GM21576 (cell line): ENCODE measurements at regions not wholly inside any gene's neighbourhood (a gene's known extent, or its start where the extent isn't known, plus 50 kb on each side); places are given as distances from the start of the nearest gene placed in this dataset.
"Not testable (repeated sequence)": the region's sequence is repeated elsewhere in the genome, so short reads cannot be mapped to it uniquely, and the experiment has no call there.

ENCODE experiments used
- ATAC-seq: cut with Tn5 transposase; IDR thresholded peaks from one replicate; pipeline ENCODE4 v1.9.1; 2021; ENCODE audit warnings: mild to moderate bottlenecking, moderate library complexity; ENCODE audit not compliant: unreplicated experiment

DNA sequence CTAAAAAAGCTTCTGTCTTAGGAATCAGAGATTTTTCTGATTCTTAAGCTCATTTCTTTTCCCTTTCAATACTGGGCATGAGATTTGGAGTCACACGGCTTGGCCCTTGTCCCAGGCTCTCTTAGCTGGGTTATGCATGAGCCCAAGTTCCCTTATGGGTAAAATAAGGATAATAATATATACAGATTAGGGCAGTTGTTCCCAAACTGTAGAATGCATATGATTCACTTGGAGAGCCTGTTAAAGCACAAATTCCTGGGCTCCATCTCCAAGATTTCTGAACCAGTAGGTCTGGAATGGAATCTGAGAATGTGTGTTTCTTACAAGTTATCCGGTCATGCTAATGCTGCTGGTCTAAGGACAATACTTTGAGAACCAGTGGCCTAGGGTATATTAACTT is 154.0 kb downstream of the REEP3 start:
- no peak for ATAC-seq

DNA sequence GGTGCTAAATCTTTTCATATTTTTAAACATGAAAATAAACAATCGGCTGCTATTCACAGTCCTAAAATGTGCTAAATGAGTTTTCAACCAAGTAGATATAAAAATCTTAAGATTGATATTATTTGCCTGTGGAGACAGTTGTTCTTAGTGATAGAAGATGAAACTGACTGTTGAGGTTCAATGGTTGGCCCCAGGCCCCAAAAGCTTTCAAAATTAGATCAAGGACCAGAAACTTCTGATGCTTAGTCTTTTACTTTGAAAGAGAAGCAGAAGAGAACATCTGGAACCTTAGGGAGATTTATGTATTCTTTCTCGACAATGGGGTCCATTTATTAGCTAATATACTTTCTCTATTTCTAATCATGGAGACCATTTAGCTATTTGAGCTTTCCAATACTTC is 155.8 kb downstream of the REEP3 start:
- ATAC-seq = no peak

DNA sequence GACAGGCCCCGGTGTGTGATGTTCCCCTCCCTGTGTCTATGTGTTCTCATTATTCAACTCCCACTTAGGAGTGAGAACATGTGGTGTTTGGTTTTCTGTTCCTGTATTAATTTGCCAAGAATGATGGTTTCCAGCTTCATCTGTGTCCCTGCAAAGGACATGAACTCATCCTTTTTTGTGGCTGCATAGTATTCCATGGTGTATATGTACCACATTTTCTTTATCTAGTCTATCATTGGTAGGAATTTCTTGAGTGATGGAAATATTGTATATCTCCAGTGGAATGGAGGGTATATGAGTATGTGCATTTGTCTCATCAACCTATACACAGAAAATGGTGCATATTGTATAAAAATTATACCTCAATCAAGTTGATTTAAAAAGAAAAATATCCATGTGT is 159.3 kb downstream of the REEP3 start:
- ATAC-seq = not testable (repeated sequence)

DNA sequence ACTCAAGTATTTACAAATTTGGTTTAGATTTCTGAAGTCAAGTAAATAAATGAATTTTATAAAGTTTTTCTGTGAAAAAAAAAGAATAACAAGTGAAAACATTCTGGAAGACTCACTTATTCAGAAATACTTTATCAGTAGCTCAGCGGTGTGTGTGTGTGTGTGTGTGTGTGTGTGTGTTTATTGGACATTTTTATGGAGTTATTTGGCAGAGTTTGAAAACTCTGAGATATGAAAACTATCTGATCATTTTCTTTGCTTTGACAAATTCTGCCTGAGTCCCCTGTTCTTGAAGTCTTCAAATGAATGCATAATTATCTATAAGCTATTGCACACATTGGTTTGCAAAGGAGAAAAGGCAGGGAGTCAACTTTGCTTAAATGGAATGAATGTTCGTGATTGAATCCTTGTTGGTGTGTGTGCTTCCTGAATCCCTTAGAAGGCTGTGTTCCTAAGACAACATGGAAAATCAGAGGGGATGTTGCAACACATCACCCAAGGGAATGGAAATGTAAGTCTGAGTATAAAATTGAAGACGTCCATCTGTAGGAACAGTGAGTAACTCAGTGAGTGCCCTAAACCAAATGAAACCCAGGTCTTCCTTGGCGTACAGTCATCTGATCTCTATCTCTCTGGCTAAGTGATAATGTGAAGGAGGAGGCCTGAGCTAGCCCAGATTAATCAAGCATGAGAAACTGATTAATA is 160.9 kb downstream of the REEP3 start:
- no peak for ATAC-seq

DNA sequence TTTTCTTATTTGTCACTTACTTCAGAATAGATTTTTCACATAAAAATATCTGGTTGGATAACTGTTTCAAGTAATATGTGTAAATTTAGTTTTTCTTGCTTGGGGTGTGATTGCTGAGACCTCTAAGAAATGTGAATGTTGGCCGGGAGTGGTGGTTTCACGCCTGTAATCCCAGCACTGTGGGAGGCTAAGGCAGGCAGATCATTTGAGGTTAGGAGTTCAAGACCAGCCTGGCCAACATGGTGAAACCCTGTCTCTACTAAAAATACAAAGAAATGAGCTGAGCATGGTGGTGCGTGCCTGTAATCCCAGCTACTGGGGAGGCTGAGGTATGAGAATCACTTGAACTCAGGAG is 161.5 kb downstream of the REEP3 start:
- ATAC-seq = not testable (repeated sequence)

DNA sequence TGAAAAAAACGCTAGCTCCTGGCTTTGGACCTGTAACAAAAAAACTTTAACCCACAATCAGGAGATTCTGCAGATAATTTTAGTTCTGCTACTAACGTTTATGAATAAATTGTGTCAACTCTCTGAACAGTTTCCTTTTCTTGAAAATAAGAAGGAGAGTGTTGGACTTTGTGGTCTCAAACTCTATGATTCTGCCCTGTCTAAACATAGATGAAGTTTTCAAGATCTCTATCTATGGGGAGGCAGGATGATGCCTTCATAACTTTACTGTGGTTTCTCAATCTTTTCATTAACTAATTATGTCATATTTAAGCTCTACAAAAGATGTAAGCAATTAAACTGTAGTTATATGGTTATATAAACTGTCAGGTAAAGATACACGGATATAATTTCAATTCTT is 162.0 kb downstream of the REEP3 start:
- ATAC-seq = no peak

DNA sequence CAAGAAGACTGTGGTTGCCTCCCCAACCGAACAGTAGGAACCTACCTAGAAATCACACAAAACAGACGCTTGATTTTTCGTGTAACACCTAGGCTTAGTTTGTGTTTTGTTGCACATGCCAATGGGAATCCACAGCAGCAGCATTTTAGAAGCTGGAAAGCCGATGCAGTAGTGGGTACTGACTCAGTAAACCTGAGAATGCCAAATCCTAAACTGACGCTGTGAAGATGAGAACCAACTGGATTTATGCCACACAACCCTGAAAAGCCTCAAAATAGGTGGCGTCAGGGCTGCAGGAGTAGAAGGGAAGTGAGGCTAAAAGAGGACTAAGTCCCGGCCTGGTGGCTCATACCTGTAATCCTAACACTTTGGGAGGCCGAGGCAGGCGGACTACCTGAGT is 162.5 kb downstream of the REEP3 start:
- no peak for ATAC-seq

DNA sequence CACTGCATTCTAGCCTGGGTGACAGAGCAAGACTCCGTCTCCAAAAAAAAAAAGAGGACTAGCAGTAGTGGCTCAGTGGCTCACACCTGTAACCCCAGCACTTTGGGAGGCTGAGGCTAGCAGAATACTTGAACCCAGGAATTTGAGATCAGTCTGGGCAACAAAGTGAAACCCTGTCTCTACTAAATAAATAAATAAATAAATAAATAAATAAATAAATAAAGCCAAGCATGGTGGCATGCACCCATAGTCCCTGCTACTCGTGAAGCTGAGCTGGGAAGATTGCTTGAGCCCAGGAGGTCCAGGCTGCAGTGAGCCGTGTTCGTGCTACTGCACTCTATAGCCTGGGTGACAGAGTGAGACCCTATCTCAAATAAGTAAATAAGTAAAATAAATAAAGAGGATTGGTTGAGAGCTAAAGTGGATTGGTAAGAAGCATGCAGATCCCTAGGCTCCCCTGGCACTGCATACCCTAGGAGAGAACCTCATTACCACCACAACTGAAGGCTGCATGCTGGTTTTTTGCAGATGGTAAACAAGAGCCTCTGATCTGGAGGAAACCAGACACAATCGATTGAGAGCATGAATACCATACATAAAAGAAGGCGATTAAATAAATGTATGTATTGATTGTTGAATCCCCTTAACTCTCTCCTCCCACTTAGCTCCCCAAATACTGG is 163.2 kb downstream of the REEP3 start:
- ATAC-seq = no peak

DNA sequence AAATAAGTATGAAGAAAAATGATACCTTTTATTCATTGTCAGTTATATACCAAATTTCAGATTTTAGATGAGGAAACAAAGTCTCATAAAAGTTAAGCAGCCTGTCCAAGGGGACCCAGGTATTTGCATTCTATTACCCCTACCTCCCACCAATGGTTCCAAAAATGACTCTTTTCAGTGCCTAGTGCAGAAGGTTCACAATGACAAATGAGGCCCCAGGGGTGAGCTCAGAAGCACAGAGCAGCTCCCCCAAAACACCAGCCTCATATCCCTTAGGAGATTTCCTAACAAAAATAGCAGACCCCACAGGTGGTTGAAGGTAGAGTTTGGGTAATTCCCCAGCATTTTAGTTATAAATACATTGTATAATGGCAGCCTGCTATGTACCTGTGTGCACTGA is 168.6 kb downstream of the REEP3 start:
- no peak for ATAC-seq

DNA sequence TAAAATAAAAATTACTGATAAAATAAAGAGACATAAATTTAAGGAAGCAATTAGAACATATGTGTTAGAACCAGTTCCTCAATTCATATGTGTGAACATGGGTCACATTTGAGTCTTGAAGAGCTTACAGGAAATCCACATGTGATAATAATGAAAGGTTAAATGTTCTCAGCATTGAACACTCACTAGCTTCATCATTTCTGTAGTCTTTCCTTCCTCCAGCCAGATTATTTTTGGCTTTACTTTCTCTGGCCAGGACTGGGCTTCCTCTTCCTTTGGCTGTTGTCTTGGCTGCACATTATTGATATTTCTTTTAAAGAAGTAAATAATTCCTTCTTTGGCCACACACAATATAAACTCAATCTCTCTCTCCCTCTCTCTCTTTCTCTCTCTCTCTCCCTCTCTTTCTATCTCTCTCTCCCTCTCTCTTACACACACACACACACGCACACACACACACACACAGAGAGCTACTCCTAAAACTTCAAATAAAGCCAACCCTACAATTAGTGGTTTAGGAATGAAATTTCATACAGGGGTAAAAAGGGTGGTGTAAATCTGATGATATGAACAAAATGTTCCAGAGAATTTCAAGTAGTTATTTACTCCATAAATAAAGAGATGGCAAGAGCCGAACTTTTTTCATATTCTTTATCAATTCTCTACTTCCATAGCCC is 171.2 kb downstream of the REEP3 start:
- ATAC-seq = no peak

DNA sequence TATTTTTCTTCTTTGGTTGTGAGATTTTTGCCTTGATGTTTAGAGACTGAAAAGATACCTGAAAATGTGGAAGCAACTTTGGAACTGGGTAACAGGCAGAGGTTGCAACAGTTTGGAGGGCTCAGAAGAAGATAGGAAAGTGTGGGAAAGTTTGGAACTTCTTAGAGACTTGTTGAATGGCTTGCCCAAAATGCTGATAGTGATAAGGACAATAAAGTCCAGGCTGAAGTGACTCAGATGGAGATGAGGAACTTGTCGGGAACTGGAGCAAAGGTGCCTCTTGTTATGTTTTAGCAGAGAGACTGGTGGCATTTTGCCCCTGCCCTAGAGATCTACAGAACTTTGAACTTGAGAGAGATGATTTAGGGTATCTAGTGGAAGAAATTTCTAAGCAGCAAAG is 171.8 kb downstream of the REEP3 start:
- not testable (repeated sequence) for ATAC-seq

DNA sequence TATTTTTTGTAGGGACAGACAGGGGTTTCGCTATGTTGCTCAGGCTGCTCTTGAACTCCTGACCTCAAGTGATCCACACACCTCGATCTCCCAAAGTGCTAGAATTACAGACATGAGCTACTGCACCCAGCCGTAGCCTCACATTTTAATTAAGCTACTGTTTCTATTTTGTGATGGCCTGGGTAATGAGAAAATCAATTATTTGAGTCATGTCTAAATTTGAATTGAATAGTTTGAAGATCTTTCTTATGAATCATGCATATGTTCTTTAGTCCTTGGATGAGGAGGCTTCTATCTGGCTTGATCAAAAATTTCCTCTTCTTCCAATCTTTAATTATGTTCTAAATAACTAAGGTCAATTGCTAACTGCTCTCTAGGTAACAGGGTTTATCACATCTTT is 175.0 kb downstream of the REEP3 start:
- no peak for ATAC-seq

DNA sequence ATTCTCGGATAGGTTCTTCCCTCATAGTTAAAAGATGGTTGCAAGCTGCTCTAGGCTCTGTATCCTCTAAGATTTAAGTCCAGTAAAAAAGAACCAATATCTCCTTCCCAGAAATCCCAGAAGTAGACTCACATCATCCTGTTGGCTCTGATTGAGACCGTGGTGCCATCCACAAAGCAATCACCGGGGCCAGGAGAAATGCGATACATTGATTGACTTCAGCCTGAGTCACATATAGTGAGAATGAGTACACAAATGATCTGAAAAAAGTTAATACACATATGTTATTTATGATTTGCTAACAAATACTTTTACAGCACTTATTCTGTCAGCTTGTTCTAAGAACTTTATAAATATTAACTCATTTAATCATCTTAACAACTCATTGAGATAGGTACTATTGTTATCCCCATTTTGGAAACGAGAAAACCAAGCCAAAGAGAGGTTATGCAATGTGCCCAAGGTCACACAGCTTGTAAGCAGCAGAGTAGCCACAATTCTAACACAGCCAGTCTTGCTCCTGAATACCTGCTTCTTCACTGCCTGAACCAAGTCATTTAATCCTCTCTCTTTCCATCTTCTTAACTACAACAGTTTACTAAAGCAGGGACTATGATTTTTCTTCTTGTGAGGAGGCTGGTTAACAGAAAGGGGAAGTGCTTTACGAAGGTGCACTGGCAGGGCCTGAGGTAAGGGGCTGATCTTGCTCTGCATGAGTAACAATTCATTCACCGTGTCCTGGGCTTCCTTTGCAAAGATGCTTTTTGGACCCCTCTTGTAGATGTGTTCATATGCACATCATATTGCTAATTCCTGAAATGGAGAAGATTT is 177.0 kb downstream of the REEP3 start:
- ATAC-seq = peak; percentile 77

DNA sequence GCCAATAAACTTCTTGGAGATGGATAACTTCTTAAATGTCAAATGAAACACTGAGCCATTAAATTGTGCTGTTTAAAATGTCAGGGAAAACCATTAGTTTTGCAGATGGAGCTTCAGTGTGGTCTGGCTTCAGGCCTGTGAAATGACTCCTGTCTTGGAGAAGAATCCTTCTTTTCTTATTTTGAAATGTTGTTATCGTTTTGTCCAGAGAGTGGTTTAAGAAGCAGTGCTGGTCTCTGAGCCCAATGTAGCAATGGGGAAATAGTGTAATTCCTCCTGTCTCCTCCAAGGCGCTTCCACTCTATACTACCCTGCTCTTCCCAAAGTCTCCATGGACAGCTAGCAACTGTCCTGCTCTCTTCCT is 177.6 kb downstream of the REEP3 start:
- ATAC-seq = no peak

DNA sequence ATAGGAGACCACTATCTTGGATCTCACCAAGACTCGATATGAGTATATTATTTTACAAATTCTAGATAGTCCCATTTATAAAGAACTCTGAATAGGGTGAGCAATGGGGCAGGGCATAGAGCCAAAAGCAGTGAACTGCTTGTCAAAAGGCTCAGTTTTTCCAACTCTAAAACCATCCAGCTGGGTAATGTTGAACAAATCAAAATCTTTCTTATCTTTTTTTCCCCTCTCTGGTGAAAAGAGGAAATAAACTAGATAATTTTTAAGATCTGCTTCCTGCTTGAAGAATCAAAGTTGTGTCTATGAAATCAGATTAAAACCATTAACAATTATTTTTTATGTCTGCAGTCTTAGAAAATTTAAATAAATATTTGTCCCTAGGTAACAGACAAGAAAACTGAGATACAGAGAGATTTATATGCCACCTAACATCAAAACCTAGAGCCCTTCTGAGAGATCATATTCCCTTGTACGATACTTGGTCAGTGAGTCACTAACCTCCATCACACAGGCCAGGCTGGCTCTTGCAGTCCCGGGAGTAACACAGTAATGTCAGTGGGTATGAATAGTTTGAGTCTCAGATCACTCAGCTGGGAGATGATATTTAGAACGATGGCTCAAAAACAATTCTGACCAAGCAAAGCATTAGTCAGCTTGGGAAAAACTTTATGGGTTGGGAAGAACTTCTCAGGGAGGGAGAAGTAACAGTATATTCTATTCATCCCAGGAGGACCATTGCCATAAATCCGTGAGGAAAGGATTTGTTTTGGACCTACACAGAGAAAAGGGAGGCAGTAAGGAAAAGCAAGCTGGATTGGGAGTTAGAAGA is 178.8 kb downstream of the REEP3 start:
- no peak for ATAC-seq

DNA sequence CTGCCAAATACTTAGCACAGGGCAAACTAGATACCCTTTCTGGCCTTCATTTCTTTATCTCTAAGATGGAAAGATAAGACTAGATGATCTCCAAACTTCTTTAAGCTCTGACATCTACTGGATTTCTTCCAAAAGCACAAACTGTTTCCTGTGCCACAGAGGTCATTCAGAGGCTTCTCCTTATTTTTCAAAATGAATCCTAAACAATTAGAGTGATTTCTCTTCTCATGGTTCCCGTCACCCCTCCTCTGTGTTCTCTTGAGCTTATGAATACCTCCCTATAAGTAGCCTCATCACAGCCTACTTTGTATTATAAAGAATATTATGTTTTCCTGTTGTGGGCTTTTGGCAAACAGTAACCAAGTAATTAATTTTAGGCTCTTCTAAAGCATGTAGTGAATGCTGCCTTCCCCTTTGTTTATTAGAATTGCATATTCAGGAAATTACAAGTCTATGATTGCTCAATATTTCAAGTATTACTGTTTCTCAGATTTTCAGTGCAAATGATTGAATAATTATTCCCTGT is 179.5 kb downstream of the REEP3 start:
- ATAC-seq = no peak

DNA sequence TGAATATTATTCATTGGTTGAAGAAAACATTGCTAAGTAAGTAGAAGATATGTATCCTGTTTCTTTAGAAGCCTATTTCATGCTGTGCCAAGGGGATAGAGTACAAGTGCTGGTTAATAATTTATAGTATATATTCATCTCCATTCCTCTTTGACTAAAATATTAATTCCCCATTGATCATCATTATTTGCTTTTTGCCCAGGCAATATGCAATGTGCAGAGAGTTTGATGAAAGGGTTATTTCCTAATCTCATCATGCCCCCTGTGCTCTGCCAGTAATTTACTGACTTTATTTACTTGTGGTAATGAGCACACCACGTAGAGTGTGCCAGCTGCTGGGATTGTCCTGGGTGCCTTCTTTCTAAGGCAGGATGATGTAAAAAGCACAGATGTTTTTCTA is 180.9 kb downstream of the REEP3 start:
- ATAC-seq = no peak

DNA sequence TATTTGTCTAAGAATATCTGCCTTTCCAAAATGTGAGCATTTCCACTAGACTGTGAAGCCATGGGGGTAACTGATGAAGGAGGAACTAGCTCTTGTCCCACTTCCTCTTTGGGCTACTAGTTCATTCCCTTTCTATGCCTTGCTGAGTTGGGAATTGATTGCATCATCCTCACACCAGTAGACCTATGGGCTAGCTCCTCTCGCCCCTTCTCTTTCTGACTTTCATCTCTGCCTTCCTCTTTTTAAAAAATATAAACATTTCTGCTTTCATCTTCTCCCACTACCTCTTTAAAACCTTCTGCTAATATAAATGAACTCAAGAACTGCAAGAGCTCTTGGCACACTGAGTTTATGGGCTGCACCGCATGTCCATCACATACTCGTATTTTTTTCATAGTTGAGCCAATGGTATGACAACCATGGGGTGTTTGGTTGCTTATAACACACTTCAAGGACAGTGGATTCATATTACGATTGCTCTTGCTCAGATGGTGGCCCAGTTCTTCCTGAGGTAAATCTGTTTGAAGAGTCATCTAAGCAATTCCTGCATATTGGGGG is 182.0 kb downstream of the REEP3 start:
- no peak for ATAC-seq

DNA sequence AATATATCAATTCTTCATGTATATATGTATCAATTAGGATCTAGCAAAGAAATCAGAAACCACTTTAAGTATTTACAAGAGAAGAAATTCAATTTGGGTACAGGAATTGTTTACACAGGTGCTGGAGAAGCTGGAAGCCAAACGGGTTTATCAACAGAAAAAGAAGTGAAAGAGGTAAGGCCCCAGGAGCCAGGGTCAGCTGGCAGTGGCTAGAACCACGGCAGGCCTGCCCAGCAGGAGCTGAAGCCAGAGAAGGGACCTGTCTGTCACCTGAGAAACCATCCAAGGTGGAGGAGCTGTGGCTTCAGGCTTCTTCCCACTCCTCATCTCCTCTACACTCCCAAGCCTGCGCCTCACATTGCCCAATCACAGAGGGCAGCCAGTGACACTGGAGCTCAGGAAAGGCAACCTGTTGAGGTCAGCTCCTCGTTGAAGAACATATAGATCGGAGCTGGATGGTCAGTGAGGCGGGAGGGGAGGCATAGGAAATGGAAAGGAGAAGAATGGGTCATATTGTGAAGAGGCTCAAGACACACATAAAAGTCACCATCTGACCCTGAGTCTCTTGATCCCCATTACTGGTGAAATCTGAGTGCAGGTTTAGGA is 182.6 kb downstream of the REEP3 start:
- ATAC-seq = no peak
